IMR-90 (cell line): ENCODE measurements at regions not wholly inside any gene's neighbourhood (a gene's known extent, or its start where the extent isn't known, plus 50 kb on each side); places are given as distances from the start of the nearest gene placed in this dataset.

Experiments
- ATAC-seq: fragments of 200-7000 bp; cut with Tn5 transposase; 2 replicates; pipeline ENCODE4 v1.9.1; 2020; ENCODE audit warnings: low read depth, mild to moderate bottlenecking, moderate library complexity
- BruUV-seq: library from RNA; stranded (reverse); fragments of 400-500 nt; replicated peaks from 2 replicates; lab custom pipeline; 2021; lab: Mats Ljungman, UMichigan
- CTCF ChIA-PET: fragments of 300-600 bp; formaldehyde crosslinking; extraction: SDS; loops from one replicate; lab custom pipeline; 2021; ENCODE audit warnings: antibody characterized with exemption; lab: Yijun Ruan, JAX
- POLR2A ChIA-PET: fragments of 300-600 bp; sonication (Branson Sonifier 250); formaldehyde crosslinking; loops from one replicate; lab custom pipeline; 2022; ENCODE audit warnings: antibody characterized with exemption; ENCODE audit not compliant: unreplicated experiment; lab: Charles Lee
- DNase-seq: peaks from one replicate; pipeline ENCODE4 v3.0.0; 2013
- H2AFZ ChIP-seq: replicated peaks from 2 replicates; pipeline ENCODE3; 2013; ENCODE audit warnings: low read length, mild to moderate bottlenecking; ENCODE audit not compliant: poor library complexity
- H2AK5ac ChIP-seq: 2 replicates; pipeline ENCODE4 v1.6.1; 2013; ENCODE audit warnings: low read depth, low read length, inconsistent platforms
- H2AK9ac ChIP-seq: replicated peaks from 2 replicates; pipeline ENCODE3; 2013; ENCODE audit warnings: mild to moderate bottlenecking, low read depth, low read length, moderate library complexity; ENCODE audit not compliant: poor library complexity
- H2BK120ac ChIP-seq: 2 replicates; pipeline ENCODE4 v1.6.1; 2013; ENCODE audit warnings: low read depth, low read length, inconsistent platforms
- H2BK15ac ChIP-seq: 3 replicates; pipeline ENCODE4 v1.6.1; 2013; ENCODE audit warnings: low read depth, low read length, inconsistent platforms
- H2BK20ac ChIP-seq: 2 replicates; pipeline ENCODE4 v1.6.1; 2013; ENCODE audit warnings: low read depth, mild to moderate bottlenecking, inconsistent platforms, low read length, moderate library complexity
- H2BK5ac ChIP-seq: 2 replicates; pipeline ENCODE4 v1.6.1; 2013; ENCODE audit warnings: mild to moderate bottlenecking, low read depth, low read length, inconsistent platforms; ENCODE audit not compliant: poor library complexity, severe bottlenecking
- H3K14ac ChIP-seq: replicated peaks from 2 replicates; pipeline ENCODE4 v1.6.1; 2013; ENCODE audit warnings: low read depth, low read length, inconsistent platforms
- H3K18ac ChIP-seq: 2 replicates; pipeline ENCODE4 v1.6.1; 2013; ENCODE audit warnings: low read depth, low read length, control low read depth
- H3K23ac ChIP-seq: 2 replicates; pipeline ENCODE4 v1.6.1; 2013; ENCODE audit warnings: low read depth, low read length, inconsistent platforms
- H3K27ac ChIP-seq: 2 replicates; pipeline ENCODE4 v1.5.1; 2013; ENCODE audit warnings: mild to moderate bottlenecking, control low read depth, low read length; ENCODE audit not compliant: insufficient read depth
- H3K27me3 ChIP-seq: 2 replicates; pipeline ENCODE4 v1.6.1; 2013; ENCODE audit warnings: low read length; ENCODE audit not compliant: control insufficient read depth, insufficient read depth
- H3K36me3 ChIP-seq: 2 replicates; pipeline ENCODE4 v1.6.1; 2013; ENCODE audit warnings: low read length, mixed read lengths; ENCODE audit not compliant: control insufficient read depth, insufficient read depth
- H3K4ac ChIP-seq: 2 replicates; pipeline ENCODE4 v1.6.1; 2013; ENCODE audit warnings: low read depth, low read length, inconsistent platforms
- H3K4me1 ChIP-seq: 2 replicates; pipeline ENCODE4 v1.6.1; 2013; ENCODE audit warnings: low read length, mixed read lengths; ENCODE audit not compliant: control insufficient read depth, insufficient read depth
- H3K4me2 ChIP-seq: 2 replicates; pipeline ENCODE4 v1.6.1; 2013; ENCODE audit warnings: low read depth, mild to moderate bottlenecking, control low read depth, low read length, moderate library complexity
- H3K4me3 ChIP-seq: 2 replicates; pipeline ENCODE4 v1.5.1; 2013; ENCODE audit warnings: low read depth, mild to moderate bottlenecking, control low read depth, low read length, moderate library complexity; ENCODE audit not compliant: insufficient read depth
- H3K56ac ChIP-seq: 2 replicates; pipeline ENCODE4 v1.6.1; 2013; ENCODE audit warnings: low read length, inconsistent platforms; ENCODE audit not compliant: insufficient read depth; ENCODE audit errors: extremely low read depth
- H3K79me1 ChIP-seq, 2 experiments: 2 replicates each; pipeline ENCODE4 v1.6.1; 2013; ENCODE audit warnings: low read length in 2 of 2, inconsistent platforms in 1 of 2, low read depth in 1 of 2
- H3K9ac ChIP-seq: 2 replicates; pipeline ENCODE4 v1.6.1; 2013; ENCODE audit warnings: low read depth, low read length, control low read depth
- H3K9me1 ChIP-seq: 2 replicates; pipeline ENCODE4 v1.6.1; 2013; ENCODE audit warnings: low read length, inconsistent platforms; ENCODE audit not compliant: insufficient read depth
- H3K9me3 ChIP-seq: 2 replicates; pipeline ENCODE4 v1.6.1; 2013; ENCODE audit warnings: low read length; ENCODE audit not compliant: control insufficient read depth, insufficient read depth
- H4K20me1 ChIP-seq: 2 replicates; pipeline ENCODE4 v1.6.1; 2013; ENCODE audit warnings: low read length, inconsistent platforms; ENCODE audit not compliant: insufficient read depth
- H4K5ac ChIP-seq: 2 replicates; pipeline ENCODE4 v1.6.1; 2013; ENCODE audit warnings: mild to moderate bottlenecking, low read depth, low read length, control low read depth
- H4K8ac ChIP-seq, 2 experiments: 2 replicates each; pipeline ENCODE4 v1.6.1; 2013; ENCODE audit warnings: low read depth in 2 of 2, low read length in 2 of 2, control low read depth in 1 of 2, inconsistent platforms in 1 of 2
- H4K91ac ChIP-seq: 2 replicates; pipeline ENCODE4 v1.6.1; 2013; ENCODE audit warnings: low read depth, low read length, inconsistent platforms; ENCODE audit not compliant: insufficient read depth
- BHLHE40 ChIP-seq: fragments of 150-350 bp; IDR thresholded peaks from 2 replicates; pipeline ENCODE4 v1.6.1; 2016; ENCODE audit warnings: mild to moderate bottlenecking, low read depth, low read length
- CEBPB ChIP-seq: IDR thresholded peaks from 2 replicates; pipeline ENCODE4 v1.6.1; 2012; ENCODE audit warnings: low read depth, low read length, improper control_type of control experiment
- CHD1 ChIP-seq: IDR thresholded peaks from 2 replicates; pipeline ENCODE4 v1.6.1; 2012; ENCODE audit warnings: low read depth, low read length, improper control_type of control experiment
- CTCF ChIP-seq: conservative IDR thresholded peaks from 2 replicates; pipeline ENCODE4 v1.5.1; 2012; ENCODE audit warnings: mild to moderate bottlenecking, low read depth, low read length, improper control_type of control experiment
- ELK1 ChIP-seq: fragments of 150-350 bp; IDR thresholded peaks from 2 replicates; pipeline ENCODE4 v1.6.1; 2016; ENCODE audit warnings: low read depth, mild to moderate bottlenecking, low read length, moderate library complexity, borderline replicate concordance
- FOS ChIP-seq: fragments of 150-350 bp; IDR thresholded peaks from 2 replicates; pipeline ENCODE4 v1.6.1; 2016; ENCODE audit warnings: low read depth, low read length
- MAFK ChIP-seq: IDR thresholded peaks from 2 replicates; pipeline ENCODE4 v1.6.1; 2012; ENCODE audit warnings: low read depth, low read length, improper control_type of control experiment
- MXI1 ChIP-seq: IDR thresholded peaks from 2 replicates; pipeline ENCODE4 v1.6.1; 2012; ENCODE audit warnings: low read depth, mild to moderate bottlenecking, low read length, moderate library complexity, borderline replicate concordance
- NFE2L2 ChIP-seq: fragments of 150-350 bp; IDR thresholded peaks from 2 replicates; pipeline ENCODE4 v1.6.1; 2016; ENCODE audit warnings: low read depth, mild to moderate bottlenecking, low read length
- POLR2A ChIP-seq: IDR thresholded peaks from 2 replicates; pipeline ENCODE4 v1.6.1; 2012; ENCODE audit warnings: mild to moderate bottlenecking, low read depth, low read length
- RAD21 ChIP-seq: IDR thresholded peaks from 2 replicates; pipeline ENCODE4 v1.6.1; 2012; ENCODE audit warnings: low read length, improper control_type of control experiment
- RCOR1 ChIP-seq: IDR thresholded peaks from 2 replicates; pipeline ENCODE4 v1.6.1; 2012; ENCODE audit warnings: mild to moderate bottlenecking, low read length, improper control_type of control experiment; ENCODE audit not compliant: insufficient replicate concordance
- RFX5 ChIP-seq: IDR thresholded peaks from 2 replicates; pipeline ENCODE4 v1.8.0; 2012; ENCODE audit warnings: low read depth, mild to moderate bottlenecking, low read length, moderate library complexity
- SMC3 ChIP-seq: fragments of 150-350 bp; IDR thresholded peaks from 2 replicates; pipeline ENCODE4 v1.6.1; 2016; ENCODE audit warnings: low read depth, mild to moderate bottlenecking, antibody characterized with exemption, low read length, moderate library complexity
- USF2 ChIP-seq: fragments of 150-350 bp; IDR thresholded peaks from 2 replicates; pipeline ENCODE4 v1.6.1; 2017; ENCODE audit warnings: mild to moderate bottlenecking, antibody characterized with exemption, low read length, low read depth
- WGBS, 2 experiments: methylation state at CpG; one replicate each; pipeline versions ENCODE4 v1.1.5 to v1.1.7; 2013; ENCODE audit warnings: missing lambda C conversion rate in 2 of 2; ENCODE audit not compliant: insufficient read length in 1 of 2; ENCODE audit errors: extremely low coverage in 2 of 2; 5-methylcytosine and 5-hydroxymethylcytosine counted together
- dilution Hi-C: fragments of 300-500 bp; cut with HindIII; formaldehyde crosslinking; loops from one replicate; pipeline ENCODE4 v1.14.3; 2018; ENCODE audit warnings: low sequenced_read_pairs; ENCODE audit not compliant: unreplicated experiment
- in situ Hi-C: fragments of 300-500 bp; cut with MboI; formaldehyde crosslinking; loops from 3 replicates; pipeline ENCODE4 v1.14.3; 2019; ENCODE audit warnings: low sequenced_read_pairs, inconsistent platforms, mixed read lengths
- intact Hi-C: fragments of 100-400 bp; cut with micrococcal nuclease; formaldehyde crosslinking; loops from 2 replicates; pipeline ENCODE4 v1.10.0; 2022

GRCh38 chr6:43869792-43870659 is 100.0 kb downstream of the VEGFA start:
- Histone ChIP-seq H4K20me1 (no peaks in the 10 kb centered on the region), H3K18ac (no peak overlapping the region), H3K9ac (no peak overlapping the region), H3K56ac (no peak overlapping the region), H3K27ac (no peak overlapping the region), H3K36me3 (no peaks in the 10 kb centered on the region), H4K8ac (no peak overlapping the region), H2AK9ac (peak overlapping the region; percentile 67), H4K5ac (no peak overlapping the region), H3K4ac (no peak overlapping the region), H2AK5ac (no peak overlapping the region), H3K14ac (no peak overlapping the region), H3K4me3 (no peak overlapping the region), H3K4me1 (no peaks in the 10 kb centered on the region; the same call in 1 of the 2 replicates), H3K4me2 (no peak overlapping the region), H4K91ac (no peak overlapping the region), H3K23ac (no peak overlapping the region), H2AFZ (no peak overlapping the region), H2BK120ac (no peak overlapping the region), H3K9me1 (no peaks in the 10 kb centered on the region), H2BK5ac (no peak overlapping the region), H3K9me3 (no peaks in the 10 kb centered on the region), H3K79me1 (no peaks in the 10 kb centered on the region), H3K27me3 (peaks cover 48% of the 10 kb centered on the region), H2BK15ac (no peak overlapping the region), H2BK20ac (no peak overlapping the region)
- ChIA-PET CTCF (no interaction called here), POLR2A (no interaction called here)
- BruUV-seq = no TSS peak
- in situ Hi-C loops = no loop called here
- intact Hi-C loops = no loop called here
- dilution Hi-C loops = no loop called here
- DNase-seq = no peak
- ATAC-seq = no peak
- WGBS, 2 experiments = 95% methylated on average over 3 of the region's 8 CpGs; no CpG with 5 or more reads in 1 of the 2 experiments
- no peak for TF ChIP-seq CTCF
- TF ChIP-seq NFE2L2 = no peak
- TF ChIP-seq SMC3 = no peak
- no peak for TF ChIP-seq BHLHE40
- TF ChIP-seq MXI1 = no peak
- no peak for TF ChIP-seq CHD1
- no peak for TF ChIP-seq CEBPB
- no peak for TF ChIP-seq POLR2A
- no peak for TF ChIP-seq MAFK
- TF ChIP-seq FOS = no peak
- no peak for TF ChIP-seq USF2
- no peak for TF ChIP-seq ELK1
- TF ChIP-seq RCOR1 = no peak
- no peak for TF ChIP-seq RAD21
- no peak for TF ChIP-seq RFX5
